ENCODE measurements at regions not wholly inside any gene's neighbourhood (a gene's known extent, or its start where the extent isn't known, plus 50 kb on each side); places are given as distances from the start of the nearest gene placed in this dataset.

GRCh38 chr15:70289191-70289955, 191.7 kb upstream of the TLE3 start:
- POLR2A ChIA-PET (ENCODE audit: unreplicated experiment) = no interaction called here
- H3K9me3 ChIP-seq (ENCODE audit: control insufficient read depth, insufficient read depth, low read length) = no peaks in the 10 kb centered on the region
- H3K4me2 ChIP-seq (ENCODE audit: low read depth, low read length) = no peak overlapping the region
- no peak for DNase-seq
- H2BK15ac ChIP-seq (ENCODE audit: low read depth, low read length) = no peak overlapping the region
- no peak overlapping the region for H3K9ac ChIP-seq (ENCODE audit: low read depth, low read length)
- no peak overlapping the region for H3K23ac ChIP-seq (ENCODE audit: low read depth, low read length)
- no peak overlapping the region for H4K5ac ChIP-seq (ENCODE audit: low read depth, low read length)
- H2BK5ac ChIP-seq (ENCODE audit: low read depth, low read length, poor library complexity, severe bottlenecking) = no peak overlapping the region
- H3K4me1 ChIP-seq (ENCODE audit: control insufficient read depth, insufficient read depth, low read length) = no peaks in the 10 kb centered on the region
- CTCF ChIA-PET = no interaction called here
- 0 out of 2 replicates have a peak, but pooled peaks cover 3% of the 10 kb centered on the region for H3K9me1 ChIP-seq (ENCODE audit: insufficient read depth, low read length)
- H3K56ac ChIP-seq (ENCODE audit: extremely low read depth, insufficient read depth, low read length) = no peak overlapping the region
- ATAC-seq (ENCODE audit: low read depth) = peak; percentile 56; the same call in 1 of the 2 replicates
- BruUV-seq (replicated peaks) = no TSS peak
- H3K27ac ChIP-seq (ENCODE audit: insufficient read depth, low read length) = no peak overlapping the region
- H3K18ac ChIP-seq (ENCODE audit: low read depth, low read length) = no peak overlapping the region
- no peak overlapping the region for H3K14ac ChIP-seq (replicated peaks; ENCODE audit: low read depth, low read length)
- intact Hi-C loops (cut with micrococcal nuclease) (no loop called here), in situ Hi-C loops (cut with MboI; ENCODE audit: low sequenced_read_pairs) (no loop called here), dilution Hi-C loops (cut with HindIII; ENCODE audit: low sequenced_read_pairs, unreplicated experiment) (no loop called here)
- H4K91ac ChIP-seq (ENCODE audit: insufficient read depth, low read depth, low read length) = no peak overlapping the region
- no peak overlapping the region for H2AK5ac ChIP-seq (ENCODE audit: low read depth, low read length)
- H3K27me3 ChIP-seq (ENCODE audit: control insufficient read depth, insufficient read depth, low read length) = peaks cover 27% of the 10 kb centered on the region
- H2BK20ac ChIP-seq (ENCODE audit: low read depth, low read length) = no peak overlapping the region
- no peak overlapping the region for H2AFZ ChIP-seq (replicated peaks; ENCODE audit: low read length, poor library complexity)
- no peak overlapping the region for H3K4ac ChIP-seq (ENCODE audit: low read depth, low read length)
- no CpG with 5 or more reads among the region's 8 CpGs for WGBS, 2 experiments (ENCODE audit: extremely low coverage in 2 of 2, insufficient read length in 1 of 2)
- H4K20me1 ChIP-seq (ENCODE audit: insufficient read depth, low read length) = no peaks in the 10 kb centered on the region
- no peak overlapping the region for H4K8ac ChIP-seq (ENCODE audit: low read depth in 2 of 2, low read length in 2 of 2)
- H3K79me1 ChIP-seq (ENCODE audit: low read depth in 1 of 2, low read length in 2 of 2) = no peaks in the 10 kb centered on the region
- TF ChIP-seq, protein P1, sequence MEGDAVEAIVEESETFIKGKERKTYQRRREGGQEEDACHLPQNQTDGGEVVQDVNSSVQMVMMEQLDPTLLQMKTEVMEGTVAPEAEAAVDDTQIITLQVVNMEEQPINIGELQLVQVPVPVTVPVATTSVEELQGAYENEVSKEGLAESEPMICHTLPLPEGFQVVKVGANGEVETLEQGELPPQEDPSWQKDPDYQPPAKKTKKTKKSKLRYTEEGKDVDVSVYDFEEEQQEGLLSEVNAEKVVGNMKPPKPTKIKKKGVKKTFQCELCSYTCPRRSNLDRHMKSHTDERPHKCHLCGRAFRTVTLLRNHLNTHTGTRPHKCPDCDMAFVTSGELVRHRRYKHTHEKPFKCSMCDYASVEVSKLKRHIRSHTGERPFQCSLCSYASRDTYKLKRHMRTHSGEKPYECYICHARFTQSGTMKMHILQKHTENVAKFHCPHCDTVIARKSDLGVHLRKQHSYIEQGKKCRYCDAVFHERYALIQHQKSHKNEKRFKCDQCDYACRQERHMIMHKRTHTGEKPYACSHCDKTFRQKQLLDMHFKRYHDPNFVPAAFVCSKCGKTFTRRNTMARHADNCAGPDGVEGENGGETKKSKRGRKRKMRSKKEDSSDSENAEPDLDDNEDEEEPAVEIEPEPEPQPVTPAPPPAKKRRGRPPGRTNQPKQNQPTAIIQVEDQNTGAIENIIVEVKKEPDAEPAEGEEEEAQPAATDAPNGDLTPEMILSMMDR (conservative IDR thresholded peaks at IDR 0.05; ENCODE audit: low read depth, low read length) = no peak
- TF ChIP-seq RAD21 (IDR thresholded peaks at IDR 0.05; ENCODE audit: low read length) = no peak
- no peak for TF ChIP-seq CEBPB (IDR thresholded peaks at IDR 0.05; ENCODE audit: low read depth, low read length)
- no peak for TF ChIP-seq USF2 (IDR thresholded peaks at IDR 0.05; ENCODE audit: low read depth, low read length)
- no peak for TF ChIP-seq MAFK (IDR thresholded peaks at IDR 0.05; ENCODE audit: low read depth, low read length)
- no peak for TF ChIP-seq MAZ (IDR thresholded peaks at IDR 0.05; ENCODE audit: borderline replicate concordance, low read depth, low read length)
- no peak for TF ChIP-seq MXI1 (IDR thresholded peaks at IDR 0.05; ENCODE audit: borderline replicate concordance, low read depth, low read length)
- no peak overlapping the region for H3K4me3 ChIP-seq (ENCODE audit: insufficient read depth, low read depth, low read length)
- no peak overlapping the region for H2BK120ac ChIP-seq (ENCODE audit: low read depth, low read length)
- H2AK9ac ChIP-seq (replicated peaks; ENCODE audit: low read depth, low read length, poor library complexity) = no peak overlapping the region
- no peaks in the 10 kb centered on the region for H3K36me3 ChIP-seq (ENCODE audit: control insufficient read depth, insufficient read depth, low read length)
